ENCODE measurements at regions not wholly inside any gene's neighbourhood (a gene's known extent, or its start where the extent isn't known, plus 50 kb on each side); places are given as distances from the start of the nearest gene placed in this dataset.

- no peaks in the 10 kb centered on the region for H3K27me3 ChIP-seq (ENCODE audit: control insufficient read depth, insufficient read depth)
- intact Hi-C loops (cut with DNase I): no loop called here
- H3K4me1 ChIP-seq (ENCODE audit: control insufficient read depth, insufficient read depth, low read length): no peaks in the 10 kb centered on the region
- H3K27ac ChIP-seq (ENCODE audit: low read length): no peak overlapping the region
- WGBS: 54% methylated on average over 1 of the region's 1 CpG
- H3K9me3 ChIP-seq (ENCODE audit: control insufficient read depth, low read length): no peaks in the 10 kb centered on the region
- DNase-seq (no peak), ATAC-seq (peak in 1 of 2 donors; percentile 40)
- no peak overlapping the region for H3K4me3 ChIP-seq (ENCODE audit: low read length)
Measured at GRCh38 chr1:60341274-60341673, 267.7 kb upstream of the C1orf87 start.

- DNase-seq (no peak), ATAC-seq (no peak)
- Histone ChIP-seq H3K9me3 (ENCODE audit: control insufficient read depth, low read length) (peaks cover 2% of the 10 kb centered on the region), H3K4me1 (ENCODE audit: control insufficient read depth, insufficient read depth, low read length) (no peaks in the 10 kb centered on the region), H3K27ac (ENCODE audit: low read length) (no peak overlapping the region), H3K27me3 (ENCODE audit: control insufficient read depth, insufficient read depth) (no peaks in the 10 kb centered on the region), H3K4me3 (ENCODE audit: low read length) (no peak overlapping the region)
- 88% methylated on average over 1 of the region's 1 CpG for WGBS
- intact Hi-C loops (cut with DNase I): no loop called here
Measured at GRCh38 chr1:60331647-60332046, 258.1 kb upstream of the C1orf87 start.

- Histone ChIP-seq H3K4me3 (ENCODE audit: low read length) (no peak overlapping the region), H3K4me1 (ENCODE audit: control insufficient read depth, insufficient read depth, low read length) (no peaks in the 10 kb centered on the region), H3K27me3 (ENCODE audit: control insufficient read depth, insufficient read depth) (no peaks in the 10 kb centered on the region), H3K9me3 (ENCODE audit: control insufficient read depth, low read length) (peaks cover 2% of the 10 kb centered on the region), H3K27ac (ENCODE audit: low read length) (no peak overlapping the region)
- DNase-seq: no peak
- ATAC-seq: no peak
- WGBS: 81% methylated on average over 2 of the region's 2 CpGs
- intact Hi-C loops (cut with DNase I): no loop called here
Measured at GRCh38 chr1:60329651-60330050, 256.1 kb upstream of the C1orf87 start.

DNA sequence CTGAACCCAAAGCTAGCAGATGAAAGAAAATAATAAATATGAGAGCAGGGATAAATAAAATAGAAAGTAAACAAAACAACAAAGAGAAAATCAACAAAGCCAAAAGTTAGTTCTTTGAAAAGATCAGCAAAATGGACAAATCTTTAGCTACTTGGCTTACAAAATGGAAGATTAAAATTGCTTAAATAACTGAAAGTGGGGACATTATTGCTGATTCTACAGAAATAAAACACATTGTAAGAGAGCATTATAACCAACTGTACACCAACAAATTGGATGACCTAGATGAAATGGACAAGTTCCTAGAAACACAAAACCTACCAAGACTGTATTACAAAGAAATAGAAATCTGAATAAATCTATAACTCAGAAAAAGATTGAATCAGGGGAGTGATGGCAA is 238.3 kb upstream of the C1orf87 start:
- no peaks in the 10 kb centered on the region for H3K4me1 ChIP-seq (ENCODE audit: control insufficient read depth, insufficient read depth, low read length)
- no peaks in the 10 kb centered on the region for H3K9me3 ChIP-seq (ENCODE audit: control insufficient read depth, low read length)
- H3K27me3 ChIP-seq (ENCODE audit: control insufficient read depth, insufficient read depth): no peaks in the 10 kb centered on the region
- ATAC-seq (no peak), DNase-seq (no peak)
- H3K27ac ChIP-seq (ENCODE audit: low read length): no peak overlapping the region
- H3K4me3 ChIP-seq (ENCODE audit: low read length): no peak overlapping the region
- intact Hi-C loops (cut with DNase I): no loop called here

- 78% methylated on average over 5 of the region's 5 CpGs for WGBS
- ATAC-seq: no peak
- intact Hi-C loops (cut with DNase I): no loop called here
- H3K27ac ChIP-seq (ENCODE audit: low read length): no peak overlapping the region
- no peaks in the 10 kb centered on the region for H3K27me3 ChIP-seq (ENCODE audit: control insufficient read depth, insufficient read depth)
- no peak for DNase-seq
- H3K4me1 ChIP-seq (ENCODE audit: control insufficient read depth, insufficient read depth, low read length): no peaks in the 10 kb centered on the region
- H3K9me3 ChIP-seq (ENCODE audit: control insufficient read depth, low read length): no peaks in the 10 kb centered on the region
- H3K4me3 ChIP-seq (ENCODE audit: low read length): no peak overlapping the region
Measured at GRCh38 chr1:60299581-60299980, 226.0 kb upstream of the C1orf87 start.

DNA sequence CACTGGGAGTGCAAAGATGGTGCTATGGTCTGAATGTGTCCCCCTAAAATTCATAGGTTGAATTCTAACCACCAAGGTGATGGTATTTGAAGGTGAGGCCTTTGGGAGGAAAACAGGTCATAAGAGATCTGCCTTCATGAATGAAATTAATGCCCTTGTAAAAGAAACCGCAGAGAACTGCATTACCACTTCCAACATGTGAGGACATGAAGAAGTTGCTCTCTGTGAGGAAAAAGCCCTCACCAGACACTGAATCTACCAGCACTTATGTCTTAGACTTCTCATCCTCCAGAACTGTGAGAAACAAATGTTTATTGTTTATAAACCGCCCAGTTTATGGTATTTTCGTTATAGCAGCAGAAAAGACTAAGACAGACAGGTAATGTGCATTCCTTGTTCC is 224.7 kb upstream of the C1orf87 start:
- Histone ChIP-seq H3K9me3 (ENCODE audit: control insufficient read depth, low read length) (no peaks in the 10 kb centered on the region), H3K4me3 (ENCODE audit: low read length) (no peak overlapping the region), H3K4me1 (ENCODE audit: control insufficient read depth, insufficient read depth, low read length) (no peaks in the 10 kb centered on the region), H3K27me3 (ENCODE audit: control insufficient read depth, insufficient read depth) (no peaks in the 10 kb centered on the region), H3K27ac (ENCODE audit: low read length) (no peak overlapping the region)
- intact Hi-C loops (cut with DNase I): no loop called here
- 89% methylated on average over 3 of the region's 3 CpGs for WGBS
- DNase-seq (no peak), ATAC-seq (no peak)

DNA sequence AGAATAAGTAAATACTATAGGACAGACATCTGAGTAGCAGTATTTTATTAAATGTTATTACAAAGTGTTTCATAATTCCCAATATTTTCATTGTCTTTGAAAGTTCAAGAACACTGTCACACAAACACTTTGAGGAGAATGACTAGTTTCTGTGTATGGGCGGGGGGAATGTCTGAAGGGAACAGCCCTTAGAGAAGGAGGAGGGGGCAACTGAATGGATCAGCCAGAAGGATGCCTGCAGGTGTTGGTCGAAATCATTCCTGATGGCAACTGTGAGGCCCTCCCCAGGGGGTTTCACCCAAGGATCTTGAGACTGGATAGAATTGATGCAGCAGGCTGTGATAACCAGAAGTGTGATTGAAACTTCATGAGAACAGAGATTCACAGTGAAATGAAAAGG is 223.2 kb upstream of the C1orf87 start:
- ATAC-seq: no peak
- WGBS: 75% methylated on average over 2 of the region's 2 CpGs
- intact Hi-C loops (cut with DNase I): no loop called here

GRCh38 chr1:60292140-60292539 is 218.6 kb upstream of the C1orf87 start:
- Histone ChIP-seq H3K4me3 (ENCODE audit: low read length) (no peak overlapping the region), H3K9me3 (ENCODE audit: control insufficient read depth, low read length) (no peaks in the 10 kb centered on the region), H3K27me3 (ENCODE audit: control insufficient read depth, insufficient read depth) (no peaks in the 10 kb centered on the region), H3K4me1 (ENCODE audit: control insufficient read depth, insufficient read depth, low read length) (no peaks in the 10 kb centered on the region), H3K27ac (ENCODE audit: low read length) (no peak overlapping the region)
- DNase-seq (no peak), ATAC-seq (no peak)
- 82% methylated on average over 1 of the region's 1 CpG for WGBS
- intact Hi-C loops (cut with DNase I): no loop called here

More for the DNA sequence above, 223.2 kb upstream of the C1orf87 start:
- H3K4me1 ChIP-seq (ENCODE audit: control insufficient read depth, insufficient read depth, low read length): no peaks in the 10 kb centered on the region
- H3K27ac ChIP-seq (ENCODE audit: low read length): no peak overlapping the region
- no peak overlapping the region for H3K4me3 ChIP-seq (ENCODE audit: low read length)
- no peaks in the 10 kb centered on the region for H3K27me3 ChIP-seq (ENCODE audit: control insufficient read depth, insufficient read depth)
- no peak for DNase-seq
- no peaks in the 10 kb centered on the region for H3K9me3 ChIP-seq (ENCODE audit: control insufficient read depth, low read length)

GRCh38 chr1:60290393-60290792 is 216.8 kb upstream of the C1orf87 start:
- intact Hi-C loops (cut with DNase I): no loop called here
- no peaks in the 10 kb centered on the region for H3K4me1 ChIP-seq (ENCODE audit: control insufficient read depth, insufficient read depth, low read length)
- H3K9me3 ChIP-seq (ENCODE audit: control insufficient read depth, low read length): no peaks in the 10 kb centered on the region
- ATAC-seq: no peak
- no peak overlapping the region for H3K27ac ChIP-seq (ENCODE audit: low read length)
- H3K4me3 ChIP-seq (ENCODE audit: low read length): no peak overlapping the region
- 90% methylated on average over 6 of the region's 6 CpGs for WGBS
- no peak for DNase-seq
- no peaks in the 10 kb centered on the region for H3K27me3 ChIP-seq (ENCODE audit: control insufficient read depth, insufficient read depth)

GRCh38 chr1:60287536-60287935 is 214.0 kb upstream of the C1orf87 start:
- no peak for ATAC-seq
- Histone ChIP-seq H3K4me1 (ENCODE audit: control insufficient read depth, insufficient read depth, low read length) (no peaks in the 10 kb centered on the region), H3K27ac (ENCODE audit: low read length) (no peak overlapping the region), H3K9me3 (ENCODE audit: control insufficient read depth, low read length) (no peaks in the 10 kb centered on the region), H3K27me3 (ENCODE audit: control insufficient read depth, insufficient read depth) (no peaks in the 10 kb centered on the region), H3K4me3 (ENCODE audit: low read length) (no peak overlapping the region)
- no peak for DNase-seq
- intact Hi-C loops (cut with DNase I): loop anchor here in 1 of 4 donors (10.0 kb wide), 1 partner anchor 477 kb away; no protein-coding TSS in a partner anchor
- 81% methylated on average over 1 of the region's 1 CpG for WGBS

DNA sequence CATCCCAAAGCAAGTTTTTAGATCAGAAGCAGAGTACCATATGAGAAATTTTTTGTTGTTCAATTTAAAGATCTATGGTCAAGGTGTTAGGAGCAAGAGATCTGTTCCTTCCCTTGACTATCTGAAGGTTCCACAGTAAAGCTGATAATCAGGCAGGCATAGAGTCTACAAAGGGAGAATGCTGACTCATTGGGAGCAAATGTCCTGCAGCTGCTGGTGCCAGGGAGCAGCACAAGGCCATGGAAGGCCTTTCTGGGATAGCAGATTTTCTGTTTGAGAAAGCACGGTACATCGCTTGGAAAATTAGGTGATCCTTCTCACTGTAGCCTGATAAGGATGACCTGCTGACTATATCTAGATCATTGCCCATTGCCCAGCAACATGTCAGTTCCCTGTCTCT is 210.1 kb upstream of the C1orf87 start:
- Histone ChIP-seq H3K27ac (ENCODE audit: low read length) (no peak overlapping the region), H3K27me3 (ENCODE audit: control insufficient read depth, insufficient read depth) (no peaks in the 10 kb centered on the region), H3K4me1 (ENCODE audit: control insufficient read depth, insufficient read depth, low read length) (no peaks in the 10 kb centered on the region), H3K4me3 (ENCODE audit: low read length) (no peak overlapping the region), H3K9me3 (ENCODE audit: control insufficient read depth, low read length) (no peaks in the 10 kb centered on the region)
- intact Hi-C loops (cut with DNase I): loop anchor here in 2 of 4 donors (5.0 to 10.0 kb wide), 3 partner anchors 481 to 759 kb away; no protein-coding TSS in a partner anchor
- 94% methylated on average over 2 of the region's 2 CpGs for WGBS
- peak in 1 of 3 donors; percentile 14 for DNase-seq
- ATAC-seq: no peak

GRCh38 chr1:60281360-60281932 is 207.9 kb upstream of the C1orf87 start:
- ATAC-seq: peak; percentile 94
- WGBS: 12% methylated on average over 9 of the region's 9 CpGs
- H3K27ac ChIP-seq (ENCODE audit: low read length): no peak overlapping the region
- H3K4me3 ChIP-seq (ENCODE audit: low read length): no peak overlapping the region
- peak; percentile 51 to 66 (median 55) for DNase-seq
- H3K9me3 ChIP-seq (ENCODE audit: control insufficient read depth, low read length): no peaks in the 10 kb centered on the region
- H3K27me3 ChIP-seq (ENCODE audit: control insufficient read depth, insufficient read depth): no peaks in the 10 kb centered on the region
- H3K4me1 ChIP-seq (ENCODE audit: control insufficient read depth, insufficient read depth, low read length): no peaks in the 10 kb centered on the region
- intact Hi-C loops (cut with DNase I): loop anchor here in 2 of 4 donors (5.0 to 10.0 kb wide), 3 partner anchors 483 to 761 kb away; no protein-coding TSS in a partner anchor
